Hepatocyte (in vitro differentiated cells): ENCODE measurements at regions not wholly inside any gene's neighbourhood (a gene's known extent, or its start where the extent isn't known, plus 50 kb on each side); places are given as distances from the start of the nearest gene placed in this dataset.

ENCODE experiments used
- EZH2 ChIP-seq: fragments of 200-600 bp; sonication (generic); IDR thresholded peaks from 2 replicates; pipeline ENCODE4 v1.6.1; 2016; ENCODE audit warnings: antibody characterized with exemption, mild to moderate bottlenecking, borderline replicate concordance
- EZH2phosphoT487 ChIP-seq: fragments of 200-600 bp; sonication (generic); IDR thresholded peaks from one replicate; pipeline ENCODE4 v1.6.1; 2018; ENCODE audit warnings: antibody characterized with exemption, mild to moderate bottlenecking, low read depth, moderate library complexity; ENCODE audit not compliant: unreplicated experiment, severe bottlenecking
- TF ChIP-seq, protein P1 (sequence below): fragments of 200-600 bp; sonication (generic); IDR thresholded peaks from 2 replicates; pipeline ENCODE4 v1.5.1; 2016; ENCODE audit warnings: antibody characterized with exemption, mild to moderate bottlenecking; ENCODE audit not compliant: poor library complexity

DNA sequence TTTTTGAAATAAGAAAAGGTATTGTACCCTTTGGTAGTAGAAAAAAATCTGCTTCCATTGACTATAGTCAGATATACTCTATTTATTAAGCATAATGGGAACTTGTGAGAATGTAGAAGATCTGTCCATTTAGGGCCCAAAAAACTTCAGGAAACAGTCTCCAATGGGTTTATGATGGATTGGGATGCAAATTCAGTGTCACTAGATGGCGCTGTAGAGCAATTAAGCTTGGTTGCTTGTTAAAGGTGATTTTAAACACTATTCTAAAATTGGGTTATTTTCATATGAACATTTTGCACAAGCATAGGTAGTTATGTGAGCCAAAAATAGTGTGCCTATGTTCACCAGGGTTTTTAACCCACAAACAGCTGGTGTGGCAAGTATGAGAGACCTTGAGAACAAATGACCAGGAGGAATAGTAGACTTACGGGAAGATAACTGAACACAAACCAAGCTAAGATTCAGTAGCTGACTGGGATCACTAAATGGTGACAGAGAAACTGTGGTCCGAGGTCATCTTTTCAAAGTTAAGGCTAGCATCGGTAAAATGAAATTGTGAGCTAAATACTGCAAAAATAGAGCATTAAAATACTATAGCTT, 80.3 kb upstream of the LSM6 start:
- no peak for TF ChIP-seq EZH2phosphoT487
- TF ChIP-seq, protein P1, sequence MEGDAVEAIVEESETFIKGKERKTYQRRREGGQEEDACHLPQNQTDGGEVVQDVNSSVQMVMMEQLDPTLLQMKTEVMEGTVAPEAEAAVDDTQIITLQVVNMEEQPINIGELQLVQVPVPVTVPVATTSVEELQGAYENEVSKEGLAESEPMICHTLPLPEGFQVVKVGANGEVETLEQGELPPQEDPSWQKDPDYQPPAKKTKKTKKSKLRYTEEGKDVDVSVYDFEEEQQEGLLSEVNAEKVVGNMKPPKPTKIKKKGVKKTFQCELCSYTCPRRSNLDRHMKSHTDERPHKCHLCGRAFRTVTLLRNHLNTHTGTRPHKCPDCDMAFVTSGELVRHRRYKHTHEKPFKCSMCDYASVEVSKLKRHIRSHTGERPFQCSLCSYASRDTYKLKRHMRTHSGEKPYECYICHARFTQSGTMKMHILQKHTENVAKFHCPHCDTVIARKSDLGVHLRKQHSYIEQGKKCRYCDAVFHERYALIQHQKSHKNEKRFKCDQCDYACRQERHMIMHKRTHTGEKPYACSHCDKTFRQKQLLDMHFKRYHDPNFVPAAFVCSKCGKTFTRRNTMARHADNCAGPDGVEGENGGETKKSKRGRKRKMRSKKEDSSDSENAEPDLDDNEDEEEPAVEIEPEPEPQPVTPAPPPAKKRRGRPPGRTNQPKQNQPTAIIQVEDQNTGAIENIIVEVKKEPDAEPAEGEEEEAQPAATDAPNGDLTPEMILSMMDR = peak; percentile 70
- TF ChIP-seq EZH2 = no peak
